HG02759 (cell line): ENCODE measurements at regions not wholly inside any gene's neighbourhood (a gene's known extent, or its start where the extent isn't known, plus 50 kb on each side); places are given as distances from the start of the nearest gene placed in this dataset.
"Not testable (repeated sequence)": the region's sequence is repeated elsewhere in the genome, so short reads cannot be mapped to it uniquely, and the experiment has no call there.

Experiments used
- ATAC-seq: cut with Tn5 transposase; IDR thresholded peaks from one replicate; pipeline ENCODE4 v1.9.1; 2021; ENCODE audit warnings: mild to moderate bottlenecking, moderate library complexity; ENCODE audit not compliant: unreplicated experiment

GRCh38 chr10:61061923-61062504, 118.0 kb upstream of the RHOBTB1 start:
- ATAC-seq, result no peak

- no peak for ATAC-seq
These were observed 115.7 kb upstream of the RHOBTB1 start for GRCh38 chr10:61059636-61060035.

- no peak for ATAC-seq
These were observed 108.7 kb upstream of the RHOBTB1 start for GRCh38 chr10:61052469-61053205.

GRCh38 chr10:61051344-61051743, 107.4 kb upstream of the RHOBTB1 start:
- no peak for ATAC-seq

- ATAC-seq, result no peak
These were observed 106.2 kb upstream of the RHOBTB1 start for GRCh38 chr10:61050120-61050745.

DNA sequence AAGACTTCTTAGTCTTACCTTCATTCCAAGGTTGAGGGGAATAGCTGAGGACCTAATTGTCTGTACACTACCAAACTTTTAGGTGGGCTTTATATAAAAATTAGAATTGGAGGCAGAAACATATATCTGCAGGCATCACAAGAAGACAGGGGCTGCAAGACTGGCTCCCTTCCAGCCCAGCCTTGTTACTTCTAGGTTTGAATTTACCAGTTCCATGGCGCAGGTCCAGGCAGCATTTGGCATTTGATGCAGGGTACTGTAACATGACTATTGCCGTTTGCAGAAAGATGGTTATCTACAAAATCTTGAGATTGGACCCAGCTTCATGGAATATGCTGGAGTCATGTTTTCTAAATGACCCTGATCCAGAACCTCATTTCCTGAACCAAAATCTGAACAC, 105.4 kb upstream of the RHOBTB1 start:
- ATAC-seq, result no peak

DNA sequence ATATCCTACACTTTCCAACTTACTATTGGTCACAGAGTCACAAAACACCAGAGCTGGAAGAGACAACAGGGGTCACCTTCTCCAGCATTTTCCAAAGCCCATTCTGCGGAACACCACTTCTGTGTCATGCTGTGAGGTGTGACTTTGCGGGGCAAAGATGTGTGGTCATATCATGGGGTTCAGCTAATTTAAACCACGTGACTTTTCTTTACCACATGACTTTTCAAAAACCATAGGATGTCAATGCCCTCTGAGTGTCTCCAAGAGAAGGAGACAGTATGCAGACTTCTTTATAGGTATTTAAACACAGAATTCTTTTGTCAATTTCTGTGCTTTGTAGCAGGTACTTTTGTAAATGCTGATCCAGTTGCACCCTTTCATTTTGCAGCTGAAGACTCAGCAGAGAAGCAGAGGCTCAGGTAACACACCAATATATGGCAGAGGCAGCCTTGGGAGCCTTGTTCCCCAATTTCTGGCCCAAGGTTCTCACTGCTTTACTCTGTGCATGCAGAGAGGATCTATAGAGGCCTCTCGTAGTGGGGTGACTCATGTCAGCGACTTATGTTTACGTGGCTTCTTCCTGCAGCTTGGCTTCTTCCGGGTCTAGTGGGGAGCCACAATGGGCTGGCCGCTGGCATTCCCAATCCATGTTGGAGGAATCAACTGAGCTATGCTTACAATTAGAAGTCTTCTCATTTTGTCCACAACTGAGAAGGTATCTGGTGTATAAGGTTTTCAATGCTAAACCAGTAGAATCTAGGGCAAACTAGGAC, 104.0 kb upstream of the RHOBTB1 start:
- ATAC-seq, result no peak

DNA sequence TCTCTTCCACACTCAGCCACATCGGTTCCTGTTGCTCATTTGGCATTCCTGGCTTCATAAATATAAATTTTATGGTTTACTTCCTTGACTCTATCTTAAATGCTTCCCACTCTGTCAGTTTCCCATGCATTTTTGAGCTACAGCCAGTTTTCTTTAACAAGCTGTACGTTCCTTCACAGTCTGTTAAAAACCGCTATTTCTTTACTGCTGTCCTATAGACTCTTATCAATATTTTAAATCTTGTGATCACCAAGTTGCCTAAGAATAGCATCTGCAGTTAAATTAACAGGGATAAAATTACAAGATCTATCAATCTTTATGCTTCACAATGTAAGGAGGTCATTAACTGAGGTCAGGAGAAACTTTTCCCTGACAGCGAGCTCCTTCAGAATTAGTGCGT, 103.1 kb upstream of the RHOBTB1 start:
- ATAC-seq, result no peak

DNA sequence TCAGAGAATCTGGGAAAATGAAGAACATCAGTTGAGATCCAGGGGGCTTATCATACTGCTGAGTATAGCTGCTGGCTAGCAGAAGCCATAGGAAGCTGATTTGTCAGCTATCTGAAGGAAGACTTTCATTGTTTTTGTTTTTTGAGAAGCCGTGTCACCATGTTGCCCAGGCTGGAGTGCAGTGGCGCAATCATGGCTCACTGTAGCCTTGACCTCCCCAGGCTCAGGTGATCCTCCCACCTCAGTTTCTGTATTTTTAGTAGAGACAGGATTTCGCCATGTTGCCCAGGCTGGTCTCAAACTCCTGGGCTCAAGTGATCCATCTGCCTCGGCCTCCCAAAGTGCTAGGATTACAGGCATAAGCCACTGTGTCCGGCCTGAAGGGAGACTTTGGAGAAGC, 101.5 kb upstream of the RHOBTB1 start:
- ATAC-seq, result not testable (repeated sequence)

- ATAC-seq, result no peak
These were observed 98.5 kb upstream of the RHOBTB1 start for GRCh38 chr10:61042533-61042932.

DNA sequence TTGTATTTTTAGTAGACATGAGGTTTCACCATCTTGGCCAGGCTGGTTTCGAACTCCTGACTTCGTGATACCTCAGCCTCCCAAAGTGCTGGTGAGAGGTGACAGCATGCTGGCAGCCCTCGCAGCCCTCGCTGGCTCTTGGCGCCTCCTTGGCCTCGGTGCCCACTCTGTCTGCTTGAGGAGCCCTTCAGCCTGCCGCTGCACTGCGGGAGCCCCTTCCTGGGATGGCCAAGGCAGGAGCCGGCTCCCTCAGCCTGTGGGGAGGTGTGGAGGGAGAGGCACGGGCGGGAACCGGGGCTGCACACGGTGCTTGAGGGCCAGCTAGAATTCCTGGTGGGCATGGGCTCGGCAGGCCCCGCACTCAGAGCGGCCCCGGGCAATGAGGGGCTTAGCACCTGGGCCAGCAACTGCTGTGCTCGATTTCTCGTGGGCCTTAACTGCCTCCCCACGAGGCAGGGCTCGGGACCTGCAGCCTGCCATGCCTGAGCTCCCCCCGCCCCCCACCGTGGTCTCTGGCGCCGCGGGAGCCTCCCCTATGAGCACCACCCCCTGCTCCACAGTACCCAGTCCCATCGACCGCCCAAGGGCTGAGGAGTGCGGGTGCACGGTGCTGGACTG, 96.5 kb upstream of the RHOBTB1 start:
- ATAC-seq, result no peak

DNA sequence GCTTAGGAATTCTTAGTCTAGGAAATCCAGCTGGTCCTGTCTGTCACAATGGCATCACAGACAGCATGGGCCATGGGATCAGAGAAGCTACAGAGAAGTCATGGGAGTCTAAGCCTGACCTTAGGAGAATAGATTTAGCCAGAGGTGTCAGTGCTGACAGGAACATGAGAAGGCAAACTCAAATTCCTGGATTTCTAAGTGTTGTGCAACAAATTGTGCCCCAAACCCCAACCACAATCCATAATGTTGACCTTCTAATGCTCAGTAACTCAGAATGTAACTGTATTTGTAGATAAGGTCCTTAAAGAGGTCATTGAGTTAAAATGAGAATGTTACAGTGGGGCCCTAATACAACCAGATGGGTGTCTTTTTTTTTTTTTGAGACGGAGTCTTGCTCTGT, 95.9 kb upstream of the RHOBTB1 start:
- no peak for ATAC-seq

- ATAC-seq, result not testable (repeated sequence)
These were observed 93.4 kb upstream of the RHOBTB1 start for GRCh38 chr10:61037261-61037830.

- not testable (repeated sequence) for ATAC-seq
These were observed 92.2 kb upstream of the RHOBTB1 start for GRCh38 chr10:61036148-61036547.

DNA sequence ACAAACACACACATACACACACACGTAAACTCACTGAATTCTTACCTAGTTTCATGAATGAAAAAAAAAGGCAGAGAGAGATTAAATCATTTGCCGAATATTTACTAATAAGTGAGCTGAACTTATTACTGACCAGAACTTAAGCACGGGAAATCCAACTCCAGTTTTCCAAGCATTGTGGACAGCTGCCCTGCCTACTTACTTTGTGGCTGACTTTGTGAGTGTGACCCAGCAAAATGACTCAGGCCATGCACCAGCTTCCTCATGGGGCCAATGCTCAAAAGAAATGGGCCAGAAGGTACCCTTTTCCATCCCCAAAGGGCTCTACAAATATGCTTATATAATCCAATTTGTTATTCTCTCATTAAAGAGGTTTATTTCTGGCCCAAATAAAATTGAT, 87.4 kb upstream of the RHOBTB1 start:
- ATAC-seq, result no peak

GRCh38 chr10:61029411-61029810, 85.4 kb upstream of the RHOBTB1 start:
- no peak for ATAC-seq

- no peak for ATAC-seq
These were observed 84.9 kb upstream of the RHOBTB1 start for GRCh38 chr10:61028861-61029361.

GRCh38 chr10:61024856-61025201, 80.8 kb upstream of the RHOBTB1 start:
- no peak for ATAC-seq

GRCh38 chr10:61024151-61024855, 80.3 kb upstream of the RHOBTB1 start:
- ATAC-seq, result no peak

- ATAC-seq, result no peak
These were observed 79.1 kb upstream of the RHOBTB1 start for GRCh38 chr10:61023053-61023452.
